GM21786 (cell line): ENCODE measurements at regions not wholly inside any gene's neighbourhood (a gene's known extent, or its start where the extent isn't known, plus 50 kb on each side); places are given as distances from the start of the nearest gene placed in this dataset.
"Not testable (repeated sequence)": the region's sequence is repeated elsewhere in the genome, so short reads cannot be mapped to it uniquely, and the experiment has no call there.

Experiments
- ATAC-seq: cut with Tn5 transposase; IDR thresholded peaks from one replicate; pipeline ENCODE4 v1.9.1; 2021; ENCODE audit not compliant: unreplicated experiment

- ATAC-seq, result no peak
Observed at GRCh38 chr1:79259390-79260336, 253.1 kb upstream of the ADGRL4 start.

GRCh38 chr1:79255421-79255820 lies 248.9 kb upstream of the ADGRL4 start:
- ATAC-seq, result no peak

DNA sequence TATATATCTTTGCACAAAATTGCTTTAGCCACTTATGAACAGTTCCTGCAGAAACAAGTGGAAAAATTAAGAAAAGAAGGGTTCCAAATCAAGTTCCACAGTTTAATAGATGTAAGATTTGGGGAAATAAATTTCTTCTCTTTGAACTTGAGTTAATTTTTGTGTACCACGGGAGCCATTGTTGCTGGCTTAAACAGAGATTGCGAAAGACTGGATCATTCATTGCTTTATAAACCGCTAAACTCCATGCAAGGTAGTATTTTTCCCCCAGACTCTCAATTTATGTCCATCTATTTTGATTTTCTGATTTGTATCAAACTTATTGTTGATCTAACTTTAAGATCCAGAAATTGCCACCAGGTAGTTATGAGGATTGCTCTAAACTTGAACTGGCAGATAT lies 246.1 kb upstream of the ADGRL4 start:
- no peak for ATAC-seq

DNA sequence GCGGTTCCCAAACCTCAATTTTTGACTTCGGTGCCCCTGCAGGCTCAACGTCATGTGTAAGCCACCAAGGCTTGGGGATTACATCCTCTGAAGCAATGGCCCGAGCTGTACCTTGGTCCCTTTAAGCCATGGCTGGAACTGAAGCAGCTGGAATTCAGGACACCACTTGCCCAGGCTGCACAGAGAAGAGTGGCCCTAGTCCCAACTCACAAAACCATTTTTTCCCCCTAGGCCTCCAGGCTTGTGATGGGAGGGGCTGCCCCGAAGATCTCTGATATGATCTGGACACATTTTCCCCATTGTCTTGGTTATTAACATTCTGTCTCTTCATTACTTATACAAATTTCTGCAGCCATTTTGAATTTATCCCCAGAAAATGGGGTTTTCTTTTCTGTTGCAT lies 233.3 kb upstream of the ADGRL4 start:
- no peak for ATAC-seq

GRCh38 chr1:79235301-79236002 lies 228.9 kb upstream of the ADGRL4 start:
- no peak for ATAC-seq

GRCh38 chr1:79232818-79233217 lies 226.3 kb upstream of the ADGRL4 start:
- no peak for ATAC-seq

GRCh38 chr1:79230751-79231150 lies 224.2 kb upstream of the ADGRL4 start:
- ATAC-seq, result not testable (repeated sequence)

GRCh38 chr1:79226963-79227362 lies 220.4 kb upstream of the ADGRL4 start:
- no peak for ATAC-seq

DNA sequence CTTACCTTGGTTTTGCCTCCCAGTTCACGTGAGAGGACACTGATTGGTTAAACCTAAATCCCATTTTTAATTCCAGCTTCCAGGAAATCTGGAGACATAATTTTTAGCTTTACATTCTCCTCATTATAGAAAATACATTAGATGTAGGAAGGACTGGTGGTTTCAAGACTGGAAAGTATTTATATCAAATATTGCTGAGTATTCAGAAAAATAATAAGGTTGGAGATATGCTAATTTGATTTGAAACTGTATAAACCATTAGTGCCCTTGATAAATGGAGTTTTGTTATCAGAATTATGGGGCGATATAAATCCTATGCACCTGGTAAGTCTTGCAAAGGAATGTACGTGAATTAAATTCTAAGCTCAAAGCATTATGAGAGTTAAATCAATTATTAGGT lies 218.0 kb upstream of the ADGRL4 start:
- ATAC-seq, result no peak

GRCh38 chr1:79220509-79220908 lies 214.0 kb upstream of the ADGRL4 start:
- no peak for ATAC-seq

DNA sequence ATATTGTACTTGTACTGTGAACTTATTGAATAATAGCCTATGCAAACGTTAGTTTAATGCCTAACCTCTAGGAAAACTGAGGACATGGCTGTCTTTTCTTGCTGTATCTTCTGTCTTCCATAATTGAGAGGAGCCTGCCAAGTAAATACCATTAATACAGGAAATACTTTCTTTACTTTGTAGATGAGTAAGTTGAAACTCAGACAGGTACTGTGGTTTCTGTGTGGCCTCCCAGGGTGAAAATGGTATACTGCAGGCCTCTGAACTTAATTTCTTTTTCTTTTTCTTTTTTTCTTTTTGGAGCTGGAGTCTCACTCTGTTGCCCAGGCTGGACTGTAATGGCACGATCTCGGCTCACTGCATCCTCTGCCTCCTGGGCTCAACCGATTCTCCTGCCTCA lies 208.8 kb upstream of the ADGRL4 start:
- ATAC-seq, result peak; percentile 46

DNA sequence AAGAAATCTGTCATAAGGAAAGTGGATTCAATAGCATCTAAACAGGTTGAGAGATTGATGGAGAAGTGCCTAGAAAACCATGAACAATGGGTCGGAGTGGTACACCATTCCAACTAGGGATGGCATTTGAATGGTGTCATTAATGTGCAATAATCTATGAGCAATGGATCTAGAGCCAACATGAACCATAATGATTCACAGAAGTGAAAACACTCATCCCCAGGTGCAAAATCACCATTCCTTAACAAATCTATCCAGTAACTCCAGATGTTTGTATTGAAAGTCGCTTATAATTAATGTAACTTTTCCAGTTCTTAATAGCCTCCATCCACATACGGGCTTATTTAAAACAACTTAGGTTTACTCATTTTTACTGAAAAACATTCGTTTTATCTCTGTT lies 201.3 kb upstream of the ADGRL4 start:
- no peak for ATAC-seq

GRCh38 chr1:79207331-79207730 lies 200.8 kb upstream of the ADGRL4 start:
- ATAC-seq, result no peak

DNA sequence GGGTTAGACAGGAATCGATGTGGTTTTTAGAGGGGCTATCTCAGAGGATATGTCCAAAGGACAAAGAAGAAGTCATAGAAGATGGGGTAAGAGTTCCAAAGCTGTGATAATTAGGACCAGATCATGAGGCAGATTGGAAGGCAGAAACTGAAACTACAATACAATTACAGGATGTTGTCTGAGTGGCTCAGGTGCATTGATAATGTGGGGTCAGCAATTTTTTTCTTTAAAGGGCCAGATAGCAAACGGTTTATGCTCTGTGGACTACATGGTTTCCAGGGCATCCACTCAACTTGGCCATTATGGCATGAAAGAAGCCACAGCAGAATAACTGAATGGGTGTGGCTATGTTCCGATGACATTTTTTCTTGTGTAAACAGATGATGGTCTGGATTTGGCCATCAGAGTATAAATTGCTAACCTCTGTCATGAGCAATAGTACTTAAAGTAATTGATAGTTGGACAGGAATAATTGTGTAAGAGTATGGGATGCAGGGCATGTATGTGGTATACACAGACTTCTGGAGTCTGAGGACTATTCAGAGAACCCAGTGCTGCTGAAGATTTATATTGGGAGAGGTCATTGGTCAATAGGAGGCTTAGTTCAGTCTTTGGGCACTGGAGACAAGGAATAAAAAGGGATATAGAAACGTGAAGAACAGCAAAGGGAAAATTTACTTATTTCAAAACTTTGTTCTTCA lies 198.4 kb upstream of the ADGRL4 start:
- no peak for ATAC-seq

- no peak for ATAC-seq
Observed at GRCh38 chr1:79198832-79199231, 192.3 kb upstream of the ADGRL4 start.

DNA sequence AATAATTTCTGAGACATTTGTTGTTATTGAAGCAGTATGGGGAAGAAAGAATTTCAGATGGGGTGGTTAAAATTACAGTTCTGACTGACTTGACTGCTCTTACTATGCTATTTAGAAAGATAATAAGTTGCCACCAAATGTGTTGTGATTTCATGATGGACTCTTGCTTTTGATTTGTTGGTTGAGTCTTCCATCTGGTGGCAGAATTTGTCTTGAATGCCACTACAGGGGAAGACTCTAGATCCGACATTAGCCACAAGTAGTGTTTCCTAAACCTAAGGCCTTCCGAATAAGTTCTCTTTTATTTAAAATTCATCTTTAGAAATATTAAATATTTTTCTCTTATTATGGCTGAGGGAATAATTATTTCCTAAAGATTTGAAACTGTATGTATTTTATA lies 190.9 kb upstream of the ADGRL4 start:
- no peak for ATAC-seq

DNA sequence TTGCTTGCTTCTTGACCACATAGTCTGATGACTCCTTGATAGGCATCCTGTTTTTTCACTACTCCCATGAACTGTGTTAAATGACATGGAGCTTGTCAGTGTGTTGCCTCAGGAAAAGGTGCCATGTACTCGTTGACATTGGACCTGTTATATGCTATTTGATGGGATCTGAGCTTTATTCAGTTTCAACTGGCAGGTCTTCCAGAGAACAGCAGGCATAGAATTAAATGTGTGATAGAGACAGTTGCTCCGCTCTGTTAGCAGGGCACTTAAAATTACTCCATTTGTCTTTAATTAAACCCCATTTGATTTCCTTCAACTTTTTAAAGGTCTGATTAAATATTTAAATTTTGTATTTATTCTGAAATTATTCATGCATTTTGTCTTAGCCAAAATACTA lies 189.7 kb upstream of the ADGRL4 start:
- ATAC-seq, result no peak

DNA sequence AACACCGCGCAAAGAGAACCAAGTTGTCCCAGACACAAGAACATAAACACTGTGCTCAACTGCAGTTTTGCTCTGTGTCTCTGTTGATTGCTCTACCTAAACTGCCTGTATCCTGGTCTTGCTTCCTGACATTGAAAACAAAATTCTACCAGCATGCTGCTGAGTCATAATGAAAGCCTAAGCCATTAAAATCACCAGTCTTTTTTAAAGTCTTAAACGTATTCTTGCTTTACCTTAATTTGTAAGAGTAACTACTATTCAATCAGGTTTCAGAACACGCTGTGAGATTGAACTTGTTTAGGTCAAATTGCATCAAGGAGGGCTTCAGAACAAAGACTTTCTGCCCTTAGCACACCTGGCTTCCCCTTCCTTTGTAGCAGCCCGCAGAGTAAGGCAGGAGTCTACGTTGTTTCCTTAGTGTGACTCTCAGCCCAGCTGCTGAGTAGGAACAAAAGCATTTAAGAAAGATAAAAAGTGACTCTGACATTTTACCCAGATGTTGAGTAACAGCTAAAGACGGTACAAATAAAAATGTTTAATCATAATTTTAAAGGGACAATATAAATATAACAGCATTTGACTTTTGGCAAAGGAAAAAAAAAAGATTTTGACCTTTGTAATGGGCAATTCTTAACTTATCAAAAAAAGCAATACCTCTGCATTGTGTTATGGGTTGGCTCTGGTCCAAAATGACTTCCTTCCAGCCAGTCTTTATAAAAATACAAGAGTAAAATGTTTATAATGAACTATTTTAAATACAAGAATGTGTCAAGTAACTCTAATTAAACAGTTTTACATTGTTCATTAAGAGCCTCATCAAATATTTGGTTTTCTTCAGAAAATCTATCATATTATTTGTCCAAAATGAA lies 186.9 kb upstream of the ADGRL4 start:
- ATAC-seq, result peak; percentile 46

DNA sequence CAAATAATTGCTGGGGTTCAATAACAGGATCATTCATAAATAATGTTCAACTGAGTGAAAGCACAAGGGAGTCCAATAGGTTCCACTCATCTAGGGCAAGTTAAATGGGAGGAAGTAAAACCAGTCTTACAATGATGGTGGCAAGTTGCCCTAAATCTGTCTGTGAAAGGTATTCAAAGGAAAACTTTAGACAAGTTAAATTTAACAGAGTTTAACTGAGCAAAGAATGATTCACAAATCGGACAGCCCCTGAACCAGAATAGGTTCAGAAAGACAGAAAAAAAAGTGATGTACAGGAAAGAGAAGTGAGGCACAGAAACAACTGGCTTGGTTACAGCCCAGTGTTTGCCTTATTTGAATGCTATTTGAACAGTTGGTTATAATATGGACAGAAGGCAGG lies 183.5 kb upstream of the ADGRL4 start:
- peak; percentile 60 for ATAC-seq

DNA sequence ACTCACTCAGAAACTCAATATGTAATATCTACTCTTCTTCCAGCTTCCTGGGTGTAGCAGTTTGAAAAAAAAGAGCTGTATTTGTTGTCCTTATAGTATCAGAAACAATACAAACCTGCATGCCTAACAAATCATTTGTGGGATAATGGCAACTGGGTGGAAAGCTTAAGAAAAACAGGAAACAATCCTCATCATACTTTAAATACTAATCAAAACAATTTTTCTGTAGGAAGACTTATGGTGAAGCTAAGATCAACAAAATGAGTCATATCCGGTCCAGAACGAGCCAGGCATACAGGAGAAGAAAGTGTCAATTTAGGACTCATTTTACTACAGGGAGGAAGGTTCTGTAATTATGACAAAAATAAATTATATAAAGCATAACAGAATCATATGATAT lies 181.8 kb upstream of the ADGRL4 start:
- ATAC-seq, result no peak

GRCh38 chr1:79186260-79186659 lies 179.7 kb upstream of the ADGRL4 start:
- no peak for ATAC-seq
